Activated CD4-positive, alpha-beta T cell treated with anti-CD3 and anti-CD28 coated beads, Interleukin-2, amount 50 U/mL, for 4 hours (primary cell): ENCODE measurements at regions not wholly inside any gene's neighbourhood (a gene's known extent, or its start where the extent isn't known, plus 50 kb on each side); places are given as distances from the start of the nearest gene placed in this dataset.
"Not testable (repeated sequence)": the region's sequence is repeated elsewhere in the genome, so short reads cannot be mapped to it uniquely, and the experiment has no call there.

Source experiments
- DNase-seq, 2 experiments: peaks; one replicate each; pipeline ENCODE4 v3.0.0-alpha.2; 2020

DNA sequence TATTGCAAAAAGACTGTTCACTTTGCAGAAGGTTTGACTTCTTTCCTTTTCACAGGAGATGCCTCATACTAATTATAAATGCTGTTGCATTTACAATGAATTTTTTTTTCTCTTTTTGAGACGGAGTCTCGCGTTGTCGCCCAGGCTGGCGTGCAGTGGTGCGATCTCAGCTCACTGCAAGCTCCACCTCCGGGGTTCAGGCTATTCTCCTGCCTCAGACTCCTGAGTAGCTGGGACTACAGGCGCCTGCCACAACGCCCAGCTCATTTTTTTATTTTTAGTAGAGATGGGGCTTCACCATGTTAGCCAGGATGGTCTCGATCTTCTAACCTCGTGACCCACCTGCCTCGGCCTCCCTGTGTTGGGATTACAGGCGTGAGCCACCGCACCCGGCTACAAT lies 290.5 kb upstream of the GATB start:
- not testable (repeated sequence) for DNase-seq

GRCh38 chr4:152050106-152050505 lies 289.3 kb upstream of the GATB start:
- DNase-seq = no peak

DNA sequence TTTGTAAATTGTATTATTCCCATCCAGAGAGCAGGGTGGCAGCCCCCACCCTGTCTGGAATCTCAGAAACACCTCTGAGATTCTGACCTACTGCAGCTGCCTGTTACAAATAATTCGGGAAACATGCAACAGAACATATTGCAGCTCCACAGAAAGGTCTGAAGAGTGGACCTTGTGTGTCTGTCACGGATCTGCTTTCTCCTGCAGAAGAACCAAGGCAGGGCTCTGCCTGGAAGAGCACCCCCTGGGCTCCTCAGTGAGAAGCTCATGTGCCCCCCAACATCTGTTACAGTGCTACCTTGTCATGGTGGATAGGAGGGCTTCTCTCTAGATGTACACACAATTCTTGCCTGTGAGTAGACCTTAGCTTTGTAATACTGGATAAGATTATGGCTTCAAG lies 286.6 kb upstream of the GATB start:
- no peak for DNase-seq

DNA sequence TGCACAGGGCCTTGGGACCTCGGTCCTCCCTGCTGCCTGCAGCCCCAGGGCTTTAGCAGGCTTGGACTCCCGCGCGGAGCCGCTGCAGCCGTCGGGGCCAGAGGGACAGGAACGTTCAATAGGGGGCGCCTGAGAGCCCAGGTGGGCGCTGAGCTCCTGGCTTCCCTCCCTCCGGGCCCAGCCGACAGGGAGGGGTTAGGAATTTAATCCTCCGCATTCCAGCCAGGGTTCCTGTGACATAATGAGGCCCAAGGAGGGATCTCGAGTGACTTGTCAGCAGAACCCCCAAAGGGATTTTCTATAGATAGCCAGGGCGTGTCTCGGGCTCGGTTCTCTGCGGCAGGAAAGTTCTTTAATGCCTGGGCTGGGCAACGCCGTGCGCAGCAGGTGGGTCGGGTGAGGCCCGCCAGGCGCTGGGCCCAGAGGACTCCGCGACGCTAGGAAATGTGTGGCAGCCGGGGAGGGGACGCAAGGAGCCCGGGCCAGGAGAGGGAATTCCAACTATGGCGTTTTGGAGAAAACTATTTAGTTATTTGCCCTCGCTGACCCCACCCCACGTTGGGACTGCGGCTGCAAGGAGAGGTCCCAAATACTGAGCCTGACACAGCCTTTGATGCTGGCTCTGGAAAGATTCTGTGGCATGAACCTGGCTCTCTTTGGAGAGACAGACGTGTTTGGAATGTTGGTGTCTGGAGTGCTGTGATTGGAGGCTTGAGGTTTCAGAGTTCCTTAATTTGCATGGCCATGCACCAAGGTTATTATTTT lies 285.2 kb upstream of the GATB start:
- DNase-seq = no peak

GRCh38 chr4:152045449-152045806 lies 284.6 kb upstream of the GATB start:
- DNase-seq = no peak

GRCh38 chr4:152044331-152045036 lies 283.7 kb upstream of the GATB start:
- DNase-seq = no peak

DNA sequence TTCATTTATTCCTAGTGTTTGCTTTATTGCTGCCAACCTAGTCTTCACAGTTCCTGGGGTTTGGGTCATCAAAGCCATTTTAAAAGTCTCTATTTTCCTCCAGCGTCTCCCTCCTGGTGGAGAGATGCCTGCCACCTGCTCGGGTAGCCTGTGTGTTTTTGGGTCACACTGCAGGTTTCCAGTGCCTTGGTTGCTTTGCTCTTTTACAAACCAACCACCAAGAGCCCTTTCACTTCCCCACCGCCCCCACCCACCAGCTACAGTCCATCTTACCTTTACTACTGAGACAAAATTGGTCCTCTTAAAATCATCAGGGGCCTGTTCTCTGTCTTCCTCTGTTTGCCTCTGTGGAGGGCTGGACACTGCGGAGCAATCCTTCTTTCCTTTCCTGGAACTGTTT lies 280.5 kb upstream of the GATB start:
- no peak for DNase-seq

DNA sequence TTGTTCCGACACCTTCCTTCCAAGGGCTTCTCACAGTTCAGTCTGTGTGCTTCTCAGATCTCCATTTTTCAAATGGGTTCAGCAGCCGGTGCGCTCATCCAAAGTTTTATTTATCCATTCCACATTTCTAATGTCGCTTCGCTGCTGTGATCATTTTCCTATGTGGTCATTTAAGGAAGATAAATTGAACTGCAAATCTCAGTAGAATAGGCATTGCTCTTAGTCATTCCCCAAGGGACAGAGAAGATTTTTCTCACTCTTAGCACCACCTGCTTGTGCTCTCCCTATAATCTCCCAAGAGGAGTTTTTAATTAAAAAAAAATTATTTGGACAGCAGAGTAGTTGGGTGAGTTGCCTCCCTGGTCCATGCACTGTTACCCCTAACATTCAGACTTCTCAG lies 278.9 kb upstream of the GATB start:
- no peak for DNase-seq

DNA sequence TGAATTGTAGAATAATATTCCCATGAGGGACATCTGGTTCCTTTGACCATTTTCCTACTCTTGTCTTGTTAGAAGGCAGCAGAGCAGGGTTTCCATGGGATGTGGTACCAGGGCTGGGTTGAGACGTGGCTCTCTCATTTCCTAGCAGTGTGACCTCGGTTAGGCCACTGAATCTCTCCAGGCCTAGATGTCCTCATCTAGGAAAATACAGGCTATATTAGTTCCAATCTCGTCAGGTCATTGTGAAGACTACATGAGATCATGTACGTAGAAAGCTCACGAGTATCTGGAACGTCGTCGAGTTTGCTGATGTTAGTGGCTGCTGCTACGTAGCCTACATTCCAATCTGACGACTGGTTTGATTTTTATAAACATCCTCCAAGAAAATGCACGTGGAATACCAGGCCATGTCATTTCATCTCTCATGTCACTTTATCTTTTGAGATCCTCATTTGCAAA lies 278.2 kb upstream of the GATB start:
- no peak for DNase-seq

- DNase-seq = no peak
Measured at GRCh38 chr4:152038238-152038637, 277.4 kb upstream of the GATB start.

- no peak for DNase-seq
Measured at GRCh38 chr4:152037435-152037834, 276.6 kb upstream of the GATB start.

- DNase-seq = no peak
Measured at GRCh38 chr4:152033621-152034020, 272.8 kb upstream of the GATB start.

DNA sequence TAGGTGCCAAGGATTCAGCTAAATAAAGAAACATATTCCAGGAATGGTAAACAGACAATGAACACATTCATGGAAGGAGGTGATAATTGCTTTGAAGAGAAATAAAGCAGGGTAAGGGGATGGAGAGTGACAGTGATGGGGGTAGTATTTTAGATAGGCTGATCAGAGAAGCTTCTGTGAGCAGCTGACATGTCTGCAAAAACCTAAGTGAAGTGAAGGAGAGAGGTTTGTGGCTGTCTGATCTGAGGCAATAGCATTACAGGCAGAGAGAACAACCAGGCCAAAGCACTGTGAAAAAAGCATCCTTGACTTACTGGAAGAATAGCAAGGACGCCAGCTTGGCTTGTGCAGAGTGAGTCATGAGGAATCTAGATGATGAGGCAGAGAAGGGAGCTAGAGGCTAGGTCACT lies 271.9 kb upstream of the GATB start:
- DNase-seq = no peak

GRCh38 chr4:152029631-152030030 lies 268.8 kb upstream of the GATB start:
- DNase-seq = no peak

- no peak for DNase-seq
Measured at GRCh38 chr4:152028131-152028530, 267.3 kb upstream of the GATB start.

DNA sequence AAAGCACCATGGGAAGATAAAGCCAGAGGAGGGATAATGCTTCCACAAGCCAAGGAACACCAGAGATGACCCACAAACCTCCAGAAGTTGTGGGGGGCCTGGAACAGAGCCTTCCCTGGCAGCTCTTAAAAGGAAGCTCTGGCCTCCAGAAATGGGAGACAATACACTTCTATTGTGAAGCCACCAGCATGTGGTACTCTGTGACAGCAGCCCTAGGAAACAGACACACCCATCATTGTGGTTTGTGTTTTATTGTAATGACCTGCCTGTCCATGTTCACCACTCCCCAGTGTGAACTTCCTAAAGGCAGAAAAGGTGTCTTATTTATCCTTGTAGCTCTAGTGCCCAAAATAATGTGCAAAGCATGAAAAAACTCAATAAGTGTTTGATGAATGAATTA lies 264.1 kb upstream of the GATB start:
- no peak for DNase-seq

- no peak for DNase-seq
Measured at GRCh38 chr4:152023674-152024073, 262.9 kb upstream of the GATB start.

GRCh38 chr4:152022543-152022942 lies 261.7 kb upstream of the GATB start:
- DNase-seq = no peak

GRCh38 chr4:152021788-152022438 lies 261.1 kb upstream of the GATB start:
- no peak for DNase-seq

GRCh38 chr4:152020073-152020472 lies 259.3 kb upstream of the GATB start:
- DNase-seq = no peak

GRCh38 chr4:152016303-152016620 lies 255.5 kb upstream of the GATB start:
- no peak for DNase-seq

DNA sequence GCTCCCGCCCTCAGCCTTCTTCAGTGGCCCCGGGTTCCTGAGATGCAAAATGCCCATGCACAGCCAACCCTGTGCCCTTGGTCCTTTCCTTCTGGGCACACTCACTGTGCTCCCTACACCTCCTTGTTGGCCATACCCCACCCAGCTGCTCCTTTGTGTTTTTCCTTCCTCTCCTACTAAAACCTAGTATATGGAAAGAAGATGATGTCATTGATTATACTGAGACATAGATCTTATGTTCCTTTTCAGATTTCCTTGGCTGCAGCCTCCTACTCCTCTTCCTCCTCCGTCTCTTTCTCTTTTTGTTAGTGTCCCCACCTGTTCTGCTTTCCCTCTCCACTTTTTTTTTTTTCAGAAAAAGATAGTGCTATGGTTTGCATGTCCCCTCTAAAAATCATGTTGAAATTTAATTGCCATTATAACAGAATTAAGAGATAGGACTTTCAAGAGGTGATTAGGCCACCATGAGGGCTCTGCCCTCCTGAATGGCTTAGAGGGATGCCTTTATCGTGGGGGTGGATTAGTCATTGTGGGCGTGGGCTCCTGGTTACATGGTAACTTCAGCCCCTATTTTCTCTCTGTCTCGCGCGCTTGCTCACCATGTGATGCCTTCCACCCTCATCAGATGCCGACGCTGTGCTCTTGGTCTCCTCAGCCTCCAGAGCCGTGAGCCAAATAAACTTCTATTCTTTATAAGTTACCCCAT lies 254.9 kb upstream of the GATB start:
- no peak for DNase-seq

GRCh38 chr4:152014280-152014679 lies 253.5 kb upstream of the GATB start:
- peak; percentile 28 to 30 for DNase-seq

DNA sequence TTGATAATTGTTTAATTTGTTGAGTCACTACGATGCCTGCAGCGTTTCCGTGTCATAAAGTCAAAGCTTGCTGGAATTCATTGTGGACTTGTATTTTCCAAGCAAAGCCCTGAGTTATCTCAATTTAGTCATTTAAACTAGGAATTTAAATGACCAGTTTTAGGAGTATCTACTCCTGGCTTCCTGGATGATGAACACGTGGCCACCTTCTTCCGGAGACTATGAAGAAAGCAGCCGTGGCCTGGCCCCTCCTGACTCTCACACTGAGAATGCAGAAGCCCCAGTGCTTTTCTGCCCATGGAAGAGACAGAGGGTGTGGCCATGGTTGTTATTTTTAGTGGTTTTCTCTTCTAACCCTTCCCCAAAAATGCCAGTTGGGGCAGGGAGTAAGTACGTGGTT lies 250.7 kb upstream of the GATB start:
- DNase-seq = no peak
